SK-N-SH (cell line): ENCODE measurements at regions not wholly inside any gene's neighbourhood (a gene's known extent, or its start where the extent isn't known, plus 50 kb on each side); places are given as distances from the start of the nearest gene placed in this dataset.

Source experiments
- CTCF ChIA-PET: fragments of 300-600, 350-600 bp; formaldehyde crosslinking; extraction: SDS; loops from one replicate; lab custom pipeline; 2021; lab: Yijun Ruan, JAX
- POLR2A ChIA-PET: fragments of 350-600 bp; sonication (Branson Sonifier 250); formaldehyde crosslinking; extraction: SDS; loops from one replicate; lab custom pipeline; 2020; ENCODE audit warnings: antibody characterized with exemption, inconsistent platforms; lab: Yijun Ruan, JAX
- DNase-seq: peaks from one replicate; pipeline ENCODE4 v3.0.0; 2012
- H2AFZ ChIP-seq: fragments of 200-600 bp; sonication (generic); 2 replicates; pipeline ENCODE4 v1.8.1; 2016; ENCODE audit warnings: antibody characterized with exemption, mild to moderate bottlenecking, low read depth
- H3F3A ChIP-seq: fragments of 200-600 bp; sonication (generic); replicated peaks from 2 replicates; pipeline ENCODE3; 2016; ENCODE audit warnings: antibody characterized with exemption, mild to moderate bottlenecking; ENCODE audit not compliant: insufficient read depth
- H3K27ac ChIP-seq, 2 experiments: fragments of 200-500 bp in 1 of 2; fragments of 200-600 bp in 1 of 2; sonication (Bioruptor generic) in 1 of 2; sonication (generic), shearing (Covaris generic) in 1 of 2; 2 replicates each; pipeline versions ENCODE4 v1.5.1 to v1.6.1; 2014 to 2016; ENCODE audit warnings: low read depth in 2 of 2, inconsistent platforms in 1 of 2, low read length in 1 of 2, mild to moderate bottlenecking in 1 of 2, mixed read lengths in 1 of 2
- H3K27me3 ChIP-seq: fragments of 200-600 bp; sonication (generic), shearing (Covaris generic); 2 replicates; pipeline ENCODE4 v1.6.1; 2016; ENCODE audit warnings: mixed run types; ENCODE audit not compliant: insufficient read depth
- H3K36me3 ChIP-seq, 2 experiments: fragments of 200-500 bp in 1 of 2; fragments of 200-600 bp in 1 of 2; sonication (Bioruptor generic) in 1 of 2; sonication (generic) in 1 of 2; replicated peaks in 1 of 2; 2 replicates each; pipeline versions ENCODE3 to v1.5.1; 2014 to 2016; ENCODE audit warnings: low read length in 1 of 2, mild to moderate bottlenecking in 1 of 2; ENCODE audit not compliant: insufficient read depth in 2 of 2, control insufficient read depth in 1 of 2
- H3K4me1 ChIP-seq, 2 experiments: fragments of 200-500 bp in 1 of 2; fragments of 200-600 bp in 1 of 2; sonication (Bioruptor generic) in 1 of 2; sonication (generic), shearing (Covaris generic) in 1 of 2; 2 replicates each; pipeline versions ENCODE4 v1.5.1 to v1.6.1; 2014 to 2016; ENCODE audit warnings: low read depth in 1 of 2, low read length in 1 of 2, mixed run types in 1 of 2; ENCODE audit not compliant: insufficient read depth in 2 of 2, control insufficient read depth in 1 of 2
- H3K4me2 ChIP-seq: fragments of 200-600 bp; sonication (generic), shearing (Covaris generic); 2 replicates; pipeline ENCODE4 v1.6.1; 2017; ENCODE audit warnings: mixed run types
- H3K4me3 ChIP-seq, 2 experiments: fragments of 200-500 bp in 1 of 2; fragments of 200-600 bp in 1 of 2; sonication (Bioruptor generic) in 1 of 2; sonication (generic), shearing (Covaris generic) in 1 of 2; 2 replicates each; pipeline versions ENCODE4 v1.5.1 to v1.8.1; 2014 to 2016; ENCODE audit warnings: low read depth in 2 of 2, inconsistent platforms in 1 of 2, low read length in 1 of 2, mild to moderate bottlenecking in 1 of 2, mixed read lengths in 1 of 2, moderate library complexity in 1 of 2
- H3K79me2 ChIP-seq: fragments of 200-600 bp; sonication (generic); 2 replicates; pipeline ENCODE4 v1.8.1; 2017; ENCODE audit warnings: mild to moderate bottlenecking; ENCODE audit not compliant: insufficient read depth
- H3K9ac ChIP-seq: fragments of 200-600 bp; sonication (generic); 2 replicates; pipeline ENCODE4 v1.6.1; 2017; ENCODE audit warnings: mixed run types
- H3K9me2 ChIP-seq: fragments of 200-600 bp; sonication (generic); 2 replicates; pipeline ENCODE4 v1.6.1; 2017; ENCODE audit warnings: mixed run types
- H3K9me3 ChIP-seq: fragments of 200-600 bp; sonication (generic); 2 replicates; pipeline ENCODE4 v1.6.1; 2017; ENCODE audit warnings: mixed run types, mild to moderate bottlenecking, moderate library complexity
- H4K20me1 ChIP-seq: fragments of 200-600 bp; sonication (generic); 2 replicates; pipeline ENCODE4 v1.6.1; 2017; ENCODE audit warnings: mild to moderate bottlenecking, mixed run types; ENCODE audit not compliant: insufficient read depth
- CHD2 ChIP-seq: fragments of 150-350 bp; IDR thresholded peaks from 2 replicates; pipeline ENCODE4 v1.6.1; 2018; ENCODE audit warnings: low read length; ENCODE audit not compliant: partially characterized antibody
- ELF1 ChIP-seq: IDR thresholded peaks from 2 replicates; pipeline ENCODE4 v1.4.0; 2012
- EP300 ChIP-seq, 2 experiments: IDR thresholded peaks; 2 replicates each; pipeline versions ENCODE4 v1.4.0 to v1.6.1; 2012; ENCODE audit warnings: borderline replicate concordance in 1 of 2, low read depth in 1 of 2, low read length in 1 of 2
- FOXM1 ChIP-seq: IDR thresholded peaks from 2 replicates; pipeline ENCODE4 v1.4.0; 2012; ENCODE audit warnings: low read depth, mild to moderate bottlenecking
- GABPA ChIP-seq: IDR thresholded peaks from 2 replicates; pipeline ENCODE4 v1.4.0; 2012; ENCODE audit warnings: low read depth, mild to moderate bottlenecking
- IRF3 ChIP-seq: fragments of 150-350 bp; IDR thresholded peaks from 2 replicates; pipeline ENCODE4 v1.6.1; 2016; ENCODE audit warnings: mild to moderate bottlenecking, low read depth, low read length
- JUND ChIP-seq: IDR thresholded peaks from 2 replicates; pipeline ENCODE4 v1.4.0; 2012
- MAX ChIP-seq: IDR thresholded peaks from 2 replicates; pipeline ENCODE4 v1.4.0; 2012; ENCODE audit warnings: low read depth
- MXI1 ChIP-seq: IDR thresholded peaks from 2 replicates; pipeline ENCODE4 v1.6.1; 2012; ENCODE audit warnings: mild to moderate bottlenecking, low read depth, low read length, improper control_type of control experiment
- RFX5 ChIP-seq: IDR thresholded peaks from 2 replicates; pipeline ENCODE4 v1.6.1; 2012; ENCODE audit warnings: mild to moderate bottlenecking, improper control_type of control experiment, low read length
- SMC3 ChIP-seq: IDR thresholded peaks from 2 replicates; pipeline ENCODE4 v1.6.1; 2012; ENCODE audit warnings: low read depth, low read length, improper control_type of control experiment
- TCF12 ChIP-seq: IDR thresholded peaks from 2 replicates; pipeline ENCODE4 v1.4.0; 2012
- WGBS: methylation state at CpG from one replicate; pipeline ENCODE4 v1.1.6; 2017; ENCODE audit warnings: low lambda C conversion rate; 5-methylcytosine and 5-hydroxymethylcytosine counted together
- TF ChIP-seq, protein P1 (sequence below): IDR thresholded peaks from 2 replicates; pipeline ENCODE4 v1.4.0; 2012; ENCODE audit warnings: low read depth, borderline replicate concordance
- TF ChIP-seq, protein P2 (sequence below): IDR thresholded peaks from 2 replicates; pipeline ENCODE4 v1.6.1; 2012; ENCODE audit warnings: mild to moderate bottlenecking, low read depth, low read length, moderate library complexity

DNA sequence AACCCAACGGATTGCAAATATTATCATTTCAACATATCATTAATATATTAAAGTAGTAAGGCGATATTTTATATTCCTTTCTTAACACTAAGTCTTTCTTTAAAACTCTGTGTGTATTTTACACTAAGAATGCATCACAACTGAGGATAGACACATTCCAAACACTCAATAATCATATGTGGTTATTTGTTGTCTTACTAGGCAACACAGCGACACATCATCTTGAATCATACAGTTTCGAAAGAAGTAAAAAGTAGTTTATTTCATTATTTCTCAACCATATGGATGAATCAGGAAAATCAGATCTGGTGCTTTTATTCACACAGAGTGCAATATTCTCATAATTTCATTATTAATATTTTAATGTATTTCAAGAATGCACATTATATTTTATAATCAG, 662.4 kb downstream of the EPHA7 start (continued):
- TF ChIP-seq IRF3: no peak
- TF ChIP-seq GABPA: no peak
- TF ChIP-seq, protein P1, sequence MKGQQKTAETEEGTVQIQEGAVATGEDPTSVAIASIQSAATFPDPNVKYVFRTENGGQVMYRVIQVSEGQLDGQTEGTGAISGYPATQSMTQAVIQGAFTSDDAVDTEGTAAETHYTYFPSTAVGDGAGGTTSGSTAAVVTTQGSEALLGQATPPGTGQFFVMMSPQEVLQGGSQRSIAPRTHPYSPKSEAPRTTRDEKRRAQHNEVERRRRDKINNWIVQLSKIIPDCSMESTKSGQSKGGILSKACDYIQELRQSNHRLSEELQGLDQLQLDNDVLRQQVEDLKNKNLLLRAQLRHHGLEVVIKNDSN: no peak
- no peak for TF ChIP-seq ELF1
- no peak for TF ChIP-seq TCF12
- no peak for TF ChIP-seq EP300 (IDR thresholded peaks at IDR 0.05; ENCODE audit: borderline replicate concordance in 1 of 2, low read depth in 1 of 2, low read length in 1 of 2)

- Histone ChIP-seq H3K9me2 (0 out of 2 replicates have a peak, but pooled peaks cover 3% of the 10 kb centered on the region), H3K79me2 (no peaks in the 10 kb centered on the region), H3K9ac (no peak overlapping the region), H3K27me3 (no peaks in the 10 kb centered on the region), H3K36me3 (no peaks in the 10 kb centered on the region), H4K20me1 (no peaks in the 10 kb centered on the region), H3K4me3 (no peak overlapping the region), H3K4me1 (no peaks in the 10 kb centered on the region), H3K27ac (no peak overlapping the region), H3F3A (no peaks in the 10 kb centered on the region), H3K9me3 (peaks cover 5% of the 10 kb centered on the region), H2AFZ (no peak overlapping the region), H3K4me2 (no peak overlapping the region)
- WGBS: 34% methylated on average over 4 of the region's 4 CpGs
- POLR2A ChIA-PET: no interaction called here
- CTCF ChIA-PET: no interaction called here
- TF ChIP-seq MXI1: no peak
- TF ChIP-seq FOXM1: no peak
- no peak for TF ChIP-seq JUND
- TF ChIP-seq SMC3: no peak
- TF ChIP-seq, protein P1: no peak
- TF ChIP-seq EP300 (IDR thresholded peaks at IDR 0.05; ENCODE audit: borderline replicate concordance in 1 of 2, low read depth in 1 of 2, low read length in 1 of 2): no peak
- TF ChIP-seq, protein P2, sequence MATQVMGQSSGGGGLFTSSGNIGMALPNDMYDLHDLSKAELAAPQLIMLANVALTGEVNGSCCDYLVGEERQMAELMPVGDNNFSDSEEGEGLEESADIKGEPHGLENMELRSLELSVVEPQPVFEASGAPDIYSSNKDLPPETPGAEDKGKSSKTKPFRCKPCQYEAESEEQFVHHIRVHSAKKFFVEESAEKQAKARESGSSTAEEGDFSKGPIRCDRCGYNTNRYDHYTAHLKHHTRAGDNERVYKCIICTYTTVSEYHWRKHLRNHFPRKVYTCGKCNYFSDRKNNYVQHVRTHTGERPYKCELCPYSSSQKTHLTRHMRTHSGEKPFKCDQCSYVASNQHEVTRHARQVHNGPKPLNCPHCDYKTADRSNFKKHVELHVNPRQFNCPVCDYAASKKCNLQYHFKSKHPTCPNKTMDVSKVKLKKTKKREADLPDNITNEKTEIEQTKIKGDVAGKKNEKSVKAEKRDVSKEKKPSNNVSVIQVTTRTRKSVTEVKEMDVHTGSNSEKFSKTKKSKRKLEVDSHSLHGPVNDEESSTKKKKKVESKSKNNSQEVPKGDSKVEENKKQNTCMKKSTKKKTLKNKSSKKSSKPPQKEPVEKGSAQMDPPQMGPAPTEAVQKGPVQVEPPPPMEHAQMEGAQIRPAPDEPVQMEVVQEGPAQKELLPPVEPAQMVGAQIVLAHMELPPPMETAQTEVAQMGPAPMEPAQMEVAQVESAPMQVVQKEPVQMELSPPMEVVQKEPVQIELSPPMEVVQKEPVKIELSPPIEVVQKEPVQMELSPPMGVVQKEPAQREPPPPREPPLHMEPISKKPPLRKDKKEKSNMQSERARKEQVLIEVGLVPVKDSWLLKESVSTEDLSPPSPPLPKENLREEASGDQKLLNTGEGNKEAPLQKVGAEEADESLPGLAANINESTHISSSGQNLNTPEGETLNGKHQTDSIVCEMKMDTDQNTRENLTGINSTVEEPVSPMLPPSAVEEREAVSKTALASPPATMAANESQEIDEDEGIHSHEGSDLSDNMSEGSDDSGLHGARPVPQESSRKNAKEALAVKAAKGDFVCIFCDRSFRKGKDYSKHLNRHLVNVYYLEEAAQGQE: no peak
- no peak for TF ChIP-seq ELF1
- TF ChIP-seq CHD2: no peak
- TF ChIP-seq MAX: no peak
- TF ChIP-seq RFX5: no peak
- no peak for DNase-seq
Measured at GRCh38 chr6:92753956-92754355, 665.4 kb downstream of the EPHA7 start.
